H1 (cell line): ENCODE measurements at regions not wholly inside any gene's neighbourhood (a gene's known extent, or its start where the extent isn't known, plus 50 kb on each side); places are given as distances from the start of the nearest gene placed in this dataset.

ENCODE experiments used
- ASH2L ChIP-seq: fragments of 200-600, 300-600 bp; sonication (generic); IDR thresholded peaks from one replicate; pipeline ENCODE4 v1.7.1; 2017; ENCODE audit warnings: low read length
- EP300 ChIP-seq, 2 experiments: IDR thresholded peaks; 1 replicate in 1 of 2; 2 replicates in 1 of 2; pipeline ENCODE4 v1.6.1; 2011 to 2012; ENCODE audit warnings: low read depth in 2 of 2, low read length in 2 of 2, mild to moderate bottlenecking in 2 of 2, borderline replicate concordance in 1 of 2, inconsistent platforms in 1 of 2, moderate library complexity in 1 of 2
- JUND ChIP-seq: IDR thresholded peaks from 2 replicates; pipeline ENCODE4 v1.6.1; 2011; ENCODE audit warnings: mild to moderate bottlenecking, improper control_type of control experiment, low read length
- MAFK ChIP-seq: IDR thresholded peaks from 2 replicates; pipeline ENCODE4 v1.6.1; 2012; ENCODE audit warnings: low read depth, mild to moderate bottlenecking, improper control_type of control experiment, low read length
- NRF1 ChIP-seq: IDR thresholded peaks from 2 replicates; pipeline ENCODE4 v1.6.1; 2011; ENCODE audit warnings: mild to moderate bottlenecking, low read depth, low read length, improper control_type of control experiment
- POLR2A ChIP-seq, 2 experiments: IDR thresholded peaks; 1 replicate in 1 of 2; 2 replicates in 1 of 2; pipeline ENCODE4 v1.6.1; 2011; ENCODE audit warnings: low read depth in 2 of 2, low read length in 2 of 2, mild to moderate bottlenecking in 2 of 2; ENCODE audit errors: control extremely low read depth in 1 of 2
- POLR2AphosphoS5 ChIP-seq: IDR thresholded peaks from 2 replicates; pipeline ENCODE4 v1.6.1; 2011; ENCODE audit warnings: low read depth, low read length
- RFX5 ChIP-seq: IDR thresholded peaks from 2 replicates; pipeline ENCODE4 v1.6.1; 2011; ENCODE audit warnings: low read depth, low read length, improper control_type of control experiment, borderline replicate concordance
- SP2 ChIP-seq: IDR thresholded peaks from 2 replicates; pipeline ENCODE4 v1.6.1; 2012; ENCODE audit warnings: mild to moderate bottlenecking, low read length, inconsistent platforms
- TCF12 ChIP-seq: IDR thresholded peaks from 2 replicates; pipeline ENCODE4 v1.6.1; 2011; ENCODE audit warnings: low read depth, mild to moderate bottlenecking, low read length
- ZNF274 ChIP-seq: IDR thresholded peaks from 2 replicates; pipeline ENCODE4 v1.7.0; 2012; ENCODE audit warnings: low read length, borderline replicate concordance; ENCODE audit errors: extremely low read depth
- TF ChIP-seq, protein P1 (sequence below), 3 experiments: IDR thresholded peaks; 1 replicate in 2 of 3; 2 replicates in 1 of 3; pipeline versions ENCODE4 v1.5.1 to v1.6.1; 2011; ENCODE audit warnings: low read length in 3 of 3, mild to moderate bottlenecking in 3 of 3, inconsistent platforms in 2 of 3, low read depth in 1 of 3, moderate library complexity in 1 of 3; ENCODE audit not compliant: insufficient read depth in 1 of 3; ENCODE audit errors: control extremely low read depth in 1 of 3

DNA sequence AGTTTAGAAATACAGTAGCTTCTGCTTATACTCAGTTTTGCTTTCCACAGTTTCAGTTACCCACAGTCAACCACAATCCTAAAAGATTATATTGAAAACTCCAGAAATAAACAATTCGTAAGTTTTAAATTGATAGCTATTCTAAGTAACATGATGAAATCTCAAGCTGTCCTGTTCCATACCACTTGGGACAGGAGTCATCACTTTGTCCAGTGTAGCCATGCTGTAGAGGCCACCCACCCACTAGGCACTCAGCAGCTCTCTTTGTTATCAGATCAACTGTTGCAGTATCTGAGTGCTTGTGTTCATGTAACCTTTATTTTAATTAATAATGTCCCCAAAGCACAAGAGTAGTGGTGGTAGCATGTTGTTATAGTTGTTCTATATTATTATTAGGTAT lies 117.5 kb upstream of the IQCM start:
- TF ChIP-seq, protein P1, sequence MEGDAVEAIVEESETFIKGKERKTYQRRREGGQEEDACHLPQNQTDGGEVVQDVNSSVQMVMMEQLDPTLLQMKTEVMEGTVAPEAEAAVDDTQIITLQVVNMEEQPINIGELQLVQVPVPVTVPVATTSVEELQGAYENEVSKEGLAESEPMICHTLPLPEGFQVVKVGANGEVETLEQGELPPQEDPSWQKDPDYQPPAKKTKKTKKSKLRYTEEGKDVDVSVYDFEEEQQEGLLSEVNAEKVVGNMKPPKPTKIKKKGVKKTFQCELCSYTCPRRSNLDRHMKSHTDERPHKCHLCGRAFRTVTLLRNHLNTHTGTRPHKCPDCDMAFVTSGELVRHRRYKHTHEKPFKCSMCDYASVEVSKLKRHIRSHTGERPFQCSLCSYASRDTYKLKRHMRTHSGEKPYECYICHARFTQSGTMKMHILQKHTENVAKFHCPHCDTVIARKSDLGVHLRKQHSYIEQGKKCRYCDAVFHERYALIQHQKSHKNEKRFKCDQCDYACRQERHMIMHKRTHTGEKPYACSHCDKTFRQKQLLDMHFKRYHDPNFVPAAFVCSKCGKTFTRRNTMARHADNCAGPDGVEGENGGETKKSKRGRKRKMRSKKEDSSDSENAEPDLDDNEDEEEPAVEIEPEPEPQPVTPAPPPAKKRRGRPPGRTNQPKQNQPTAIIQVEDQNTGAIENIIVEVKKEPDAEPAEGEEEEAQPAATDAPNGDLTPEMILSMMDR (IDR thresholded peaks at IDR 0.05; ENCODE audit: control extremely low read depth in 1 of 3, insufficient read depth in 1 of 3, low read depth in 1 of 3, low read length in 3 of 3): no peak
- TF ChIP-seq EP300 (IDR thresholded peaks at IDR 0.05; ENCODE audit: borderline replicate concordance in 1 of 2, low read depth in 2 of 2, low read length in 2 of 2): no peak
- TF ChIP-seq MAFK: no peak
- TF ChIP-seq ZNF274: no peak
- TF ChIP-seq POLR2AphosphoS5: no peak
- TF ChIP-seq POLR2A (IDR thresholded peaks at IDR 0.05; ENCODE audit: control extremely low read depth in 1 of 2, low read depth in 2 of 2, low read length in 2 of 2): no peak
- no peak for TF ChIP-seq NRF1
- no peak for TF ChIP-seq RFX5
- TF ChIP-seq SP2: no peak
- no peak for TF ChIP-seq TCF12
- TF ChIP-seq JUND: no peak
- TF ChIP-seq ASH2L: no peak
